ENCODE measurements at regions not wholly inside any gene's neighbourhood (a gene's known extent, or its start where the extent isn't known, plus 50 kb on each side); places are given as distances from the start of the nearest gene placed in this dataset.

- no peak for DNase-seq
Measured at GRCh38 chr7:127530148-127530547, 55.2 kb downstream of the GCC1 start.

- DNase-seq, result no peak
Measured at GRCh38 chr7:127527561-127527960, 57.8 kb downstream of the GCC1 start.

DNA sequence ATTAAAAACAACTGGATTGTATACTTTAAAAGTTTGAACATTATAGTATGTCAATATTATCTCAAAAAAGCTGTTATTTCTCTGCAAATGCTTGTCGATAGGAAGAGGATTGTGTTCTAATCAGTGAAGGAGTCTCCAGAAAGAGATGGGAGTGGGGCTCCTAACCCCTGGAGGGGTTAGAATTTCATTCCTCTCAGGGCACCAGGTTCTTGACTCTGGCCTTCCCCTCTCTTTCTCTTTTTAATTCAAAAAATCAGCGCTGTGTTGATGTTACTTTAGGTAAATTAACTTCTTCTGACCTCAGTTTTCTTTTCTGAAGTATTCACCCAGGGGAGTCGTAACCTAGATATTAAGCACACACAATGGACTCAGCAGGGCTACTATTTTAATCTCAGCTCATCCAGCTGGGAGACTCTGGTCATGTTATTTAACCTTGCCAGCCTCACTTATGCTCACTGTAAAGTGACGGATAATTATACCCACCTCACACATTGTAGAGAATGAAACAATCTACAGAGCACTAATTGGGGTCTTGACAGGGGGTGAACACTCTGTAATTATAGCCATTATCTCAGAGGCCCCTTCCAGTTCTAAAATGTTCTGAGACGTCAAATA, 59.4 kb downstream of the GCC1 start:
- no peak for DNase-seq

GRCh38 chr7:127516320-127516719, 69.1 kb downstream of the GCC1 start:
- no peak for DNase-seq

GRCh38 chr7:127514499-127514898, 70.9 kb downstream of the GCC1 start:
- DNase-seq, result peak; percentile 32

DNA sequence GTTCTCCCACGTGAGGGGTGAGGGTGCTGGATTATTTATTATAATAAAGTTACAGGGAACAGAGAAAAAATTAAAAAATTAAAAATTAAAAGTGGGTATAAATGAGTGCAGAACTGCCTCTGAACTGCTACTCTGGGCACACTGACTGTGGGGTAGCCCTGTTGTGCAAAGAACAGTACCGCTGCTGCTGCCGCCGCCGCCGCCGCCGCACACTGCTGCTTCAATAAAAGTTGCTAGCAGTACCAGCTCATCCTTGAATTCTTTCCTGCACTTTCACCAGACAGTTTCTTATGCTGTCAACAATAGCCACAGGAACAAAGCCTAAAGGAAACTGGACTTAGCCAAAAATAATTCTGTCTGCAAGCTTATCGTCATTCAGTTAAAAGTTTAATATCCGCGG, 72.1 kb downstream of the GCC1 start:
- DNase-seq, result no peak

DNA sequence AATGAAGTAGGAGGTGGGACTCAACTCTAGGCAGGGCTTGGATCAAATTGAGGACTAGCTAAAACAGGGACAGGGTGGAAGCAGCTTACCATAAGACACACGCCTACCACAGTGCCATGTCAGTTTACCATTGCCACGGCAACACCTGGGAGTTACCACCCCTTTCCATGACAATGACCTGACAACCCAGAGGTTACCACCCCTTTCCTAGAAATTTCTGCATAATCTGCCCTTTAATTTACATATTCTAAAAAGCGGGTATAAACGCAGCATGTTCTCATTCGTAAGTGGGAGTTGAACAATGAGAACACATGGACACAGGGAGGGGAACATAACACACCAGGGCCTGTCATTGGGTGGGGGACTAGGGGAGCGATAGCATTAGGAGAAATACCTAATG, 72.7 kb downstream of the GCC1 start:
- DNase-seq, result no peak

DNA sequence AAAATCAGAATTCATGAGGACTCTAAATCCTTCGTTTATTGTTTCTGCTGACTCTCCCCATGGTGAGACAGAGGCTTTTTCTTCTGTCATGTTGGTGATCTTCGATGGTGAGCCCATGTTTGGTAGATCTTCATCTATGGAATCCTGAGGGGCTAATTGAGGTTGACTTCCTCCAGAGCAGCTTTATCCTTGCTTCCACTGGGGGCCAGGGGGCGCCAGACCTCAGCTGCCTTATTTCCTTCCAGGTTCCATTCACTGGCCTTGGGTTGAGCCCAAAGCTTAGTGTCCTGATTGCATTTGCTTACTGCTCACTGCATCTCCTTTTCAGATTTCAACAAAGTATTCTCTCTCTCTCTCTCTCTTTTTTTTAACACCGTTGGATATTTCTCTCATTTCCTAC, 80.7 kb downstream of the GCC1 start:
- no peak for DNase-seq

GRCh38 chr7:127501817-127502216, 83.6 kb downstream of the GCC1 start:
- no peak for DNase-seq

- DNase-seq, result no peak
Measured at GRCh38 chr7:127487381-127487780, 94.9 kb upstream of the ZNF800 start.

DNA sequence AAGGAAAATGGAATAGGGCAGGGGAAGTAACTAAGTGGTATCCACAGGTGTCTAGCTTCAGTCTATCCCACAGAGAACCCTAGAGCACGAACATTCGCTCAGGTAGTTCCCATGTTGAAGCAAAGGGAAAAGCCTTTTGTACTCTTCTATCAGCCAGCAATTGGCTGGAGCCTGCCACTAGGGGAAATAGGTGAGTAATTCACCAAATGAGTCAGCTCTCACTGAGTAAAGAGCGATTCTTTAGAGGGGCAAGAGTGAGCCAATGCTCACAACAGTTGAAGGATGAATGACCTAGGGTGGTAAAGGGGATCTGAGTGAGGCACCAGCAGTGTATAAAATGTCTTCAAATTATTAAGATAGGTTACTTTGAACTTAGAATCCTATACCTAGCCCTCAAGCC, 94.1 kb upstream of the ZNF800 start:
- no peak for DNase-seq

GRCh38 chr7:127485482-127485881, 93.0 kb upstream of the ZNF800 start:
- no peak for DNase-seq

DNA sequence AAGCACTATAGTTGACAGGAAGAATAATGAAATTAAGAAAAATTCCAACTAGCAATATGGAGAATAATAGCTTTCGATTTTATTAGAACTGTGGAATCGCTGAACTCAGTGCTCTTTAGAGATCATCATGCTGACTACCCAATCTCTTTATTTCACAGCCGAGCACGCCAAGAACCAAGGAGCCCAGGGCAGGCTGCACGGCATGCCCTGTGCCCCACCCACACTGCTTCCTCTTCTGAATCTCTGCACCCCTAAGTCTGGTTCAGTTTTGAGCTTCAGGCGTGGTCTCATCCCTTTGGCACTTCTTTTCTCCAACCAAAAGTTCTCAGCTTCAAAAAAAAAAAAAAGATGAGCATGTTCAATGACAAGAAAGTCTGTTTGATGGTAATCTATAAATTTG, 92.4 kb upstream of the ZNF800 start:
- DNase-seq, result no peak

GRCh38 chr7:127478461-127478860, 86.0 kb upstream of the ZNF800 start:
- no peak for DNase-seq

DNA sequence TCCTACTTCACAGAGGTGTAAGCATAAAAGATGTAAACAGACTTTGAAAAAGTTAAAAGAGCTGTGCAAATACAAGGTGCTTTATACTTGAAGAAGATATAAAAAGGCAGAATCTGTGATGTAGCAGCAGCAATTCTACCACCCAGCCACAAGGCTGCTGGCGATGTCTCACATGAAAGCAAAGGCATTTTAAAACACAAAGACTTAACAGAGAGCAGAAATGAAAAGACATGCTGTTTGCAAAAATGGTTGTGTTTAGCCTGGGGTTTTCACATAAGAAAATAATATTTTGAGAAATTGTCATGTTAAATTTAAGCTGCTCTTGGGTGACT, 85.5 kb upstream of the ZNF800 start:
- no peak for DNase-seq

DNA sequence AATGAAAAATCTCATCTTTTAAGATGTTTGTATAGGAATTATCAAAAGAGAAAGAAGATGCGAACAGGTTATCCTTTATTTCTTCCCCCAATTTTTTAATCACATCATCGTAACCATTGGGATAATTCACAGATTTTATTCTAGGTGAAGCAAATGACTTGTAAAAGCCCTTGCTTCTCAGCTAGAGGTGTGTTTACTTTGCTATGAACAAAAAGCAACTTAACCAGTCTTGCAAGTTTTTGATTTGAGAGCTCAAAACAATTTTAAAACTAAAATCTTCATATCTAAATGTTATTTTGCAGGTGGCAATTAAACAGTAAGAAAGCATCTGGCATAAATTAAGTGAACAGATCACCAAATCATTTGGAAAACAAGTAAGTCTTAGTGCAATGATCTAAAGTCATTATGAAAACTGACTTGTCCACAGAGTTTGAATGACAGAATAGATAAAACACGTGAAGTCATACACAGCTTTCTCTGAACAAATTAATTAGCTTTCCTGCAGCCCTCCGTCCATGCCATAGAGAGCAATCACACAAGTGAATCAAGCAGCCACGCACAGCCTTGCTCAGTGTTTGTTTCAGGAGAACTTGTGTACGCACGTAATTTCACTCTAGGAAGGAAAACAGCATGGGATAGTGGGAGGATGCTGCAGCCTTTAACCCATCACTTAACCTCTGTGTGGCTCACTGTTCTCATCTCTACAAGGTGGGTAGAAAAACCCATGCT, 85.0 kb upstream of the ZNF800 start:
- no peak for DNase-seq

GRCh38 chr7:127476618-127477017, 84.1 kb upstream of the ZNF800 start:
- no peak for DNase-seq

DNA sequence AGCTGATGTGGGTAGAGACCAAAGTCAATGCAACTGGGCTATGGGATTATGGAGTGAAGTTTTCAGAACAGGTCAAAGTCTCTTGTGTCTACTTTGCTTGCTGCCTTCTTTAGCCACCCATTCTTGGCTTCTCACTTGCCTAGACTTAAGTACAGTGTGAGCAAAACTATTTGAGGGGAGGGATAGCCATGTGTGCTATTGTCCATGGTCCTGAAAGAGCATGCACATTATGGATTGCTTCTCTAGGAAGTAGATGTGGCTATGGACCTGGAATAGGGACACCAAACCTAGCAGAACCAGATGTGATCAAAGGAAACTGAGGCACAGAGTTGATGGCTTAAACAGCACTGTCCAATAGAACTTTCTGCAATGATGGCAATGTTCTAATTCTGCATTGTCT, 81.9 kb upstream of the ZNF800 start:
- DNase-seq, result no peak

GRCh38 chr7:127473409-127473808, 80.9 kb upstream of the ZNF800 start:
- DNase-seq, result no peak

GRCh38 chr7:127460077-127460476, 67.6 kb upstream of the ZNF800 start:
- DNase-seq, result no peak

DNA sequence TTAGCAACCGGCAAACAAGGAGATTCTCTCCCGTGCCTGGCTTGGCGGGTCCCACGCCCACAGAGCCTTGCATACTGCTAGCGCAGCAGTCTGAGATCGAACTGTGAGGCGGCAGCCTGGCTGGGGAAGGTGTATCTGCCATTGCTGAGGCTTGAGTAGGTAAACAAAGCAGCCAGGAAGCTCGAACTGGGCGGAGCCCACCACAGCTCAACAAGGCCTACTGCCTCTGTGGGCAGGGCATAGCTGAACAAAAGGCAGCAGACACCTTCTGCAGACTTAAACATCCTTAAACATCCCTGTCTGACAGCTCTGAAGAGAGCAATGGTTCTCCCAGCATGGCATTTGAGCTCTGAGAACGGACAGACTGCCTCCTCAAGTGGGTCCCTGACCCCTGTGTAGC, 58.8 kb upstream of the ZNF800 start:
- peak; percentile 7 for DNase-seq

DNA sequence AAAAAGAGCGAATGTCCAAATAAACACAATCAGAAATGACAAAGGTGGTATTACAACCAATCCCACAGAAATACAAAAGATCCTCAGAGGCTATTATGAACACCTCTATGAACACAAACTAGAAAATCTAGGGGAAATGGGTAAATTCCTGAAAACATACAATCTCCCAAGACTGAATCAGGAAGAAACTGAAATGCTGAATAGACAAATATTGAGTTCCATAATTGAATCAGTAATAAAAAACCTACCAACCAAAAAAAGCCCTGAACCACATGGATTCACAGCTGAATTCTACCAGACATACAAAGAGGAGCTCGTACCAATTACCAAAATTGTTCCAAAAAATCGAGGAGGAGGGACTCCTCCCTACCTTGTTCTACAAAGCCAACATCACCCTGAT, 56.1 kb upstream of the ZNF800 start:
- DNase-seq, result no peak

- peak; percentile 62 for DNase-seq
Measured at GRCh38 chr7:127447326-127447945, 54.9 kb upstream of the ZNF800 start.

DNA sequence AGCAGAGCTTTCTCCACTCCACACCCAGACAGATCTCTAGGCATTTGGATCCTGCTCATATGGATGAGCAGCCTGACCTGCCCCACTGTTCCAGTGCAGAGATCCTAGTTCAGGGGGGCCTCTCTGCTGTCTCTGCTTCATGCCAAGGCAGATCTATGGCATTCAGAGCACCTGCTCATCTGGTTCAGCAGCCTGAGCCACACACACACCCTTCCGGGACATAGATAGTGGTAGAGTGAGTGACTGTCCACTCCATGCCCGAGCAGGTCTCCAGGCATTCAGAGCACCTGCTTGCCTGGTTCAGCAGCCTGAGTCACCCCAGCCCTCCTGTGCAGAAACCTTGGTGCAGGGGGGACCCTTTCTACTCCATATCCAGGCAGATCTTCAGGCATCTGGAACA, 54.3 kb upstream of the ZNF800 start:
- no peak for DNase-seq

Data from central memory CD4-positive, alpha-beta T cell (primary cell).